ENCODE measurements at regions not wholly inside any gene's neighbourhood (a gene's known extent, or its start where the extent isn't known, plus 50 kb on each side); places are given as distances from the start of the nearest gene placed in this dataset.
"Not testable (repeated sequence)": the region's sequence is repeated elsewhere in the genome, so short reads cannot be mapped to it uniquely, and the experiment has no call there.

DNA sequence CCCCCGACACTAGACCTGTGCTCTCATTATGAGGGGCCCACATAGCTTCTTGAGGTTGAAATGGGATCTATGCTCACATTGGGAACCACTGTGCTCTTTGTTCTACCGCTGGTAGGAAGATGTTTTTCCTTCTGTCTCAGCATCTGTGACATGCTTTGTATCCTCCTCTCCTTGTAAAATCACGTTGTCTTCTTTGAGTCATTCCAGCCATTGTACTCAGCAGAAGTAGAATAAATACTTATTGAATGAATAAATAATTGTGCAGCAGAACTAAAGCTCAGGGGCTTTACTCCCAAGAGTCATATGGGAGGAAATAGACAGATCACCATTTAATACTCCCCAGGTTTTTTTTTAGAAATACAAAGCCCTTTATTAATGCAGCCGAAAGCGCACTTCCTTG is 66.3 kb upstream of the EDEM3 start:
- DNase-seq (ENCODE audit: low read depth, low spot score) = no peak

DNA sequence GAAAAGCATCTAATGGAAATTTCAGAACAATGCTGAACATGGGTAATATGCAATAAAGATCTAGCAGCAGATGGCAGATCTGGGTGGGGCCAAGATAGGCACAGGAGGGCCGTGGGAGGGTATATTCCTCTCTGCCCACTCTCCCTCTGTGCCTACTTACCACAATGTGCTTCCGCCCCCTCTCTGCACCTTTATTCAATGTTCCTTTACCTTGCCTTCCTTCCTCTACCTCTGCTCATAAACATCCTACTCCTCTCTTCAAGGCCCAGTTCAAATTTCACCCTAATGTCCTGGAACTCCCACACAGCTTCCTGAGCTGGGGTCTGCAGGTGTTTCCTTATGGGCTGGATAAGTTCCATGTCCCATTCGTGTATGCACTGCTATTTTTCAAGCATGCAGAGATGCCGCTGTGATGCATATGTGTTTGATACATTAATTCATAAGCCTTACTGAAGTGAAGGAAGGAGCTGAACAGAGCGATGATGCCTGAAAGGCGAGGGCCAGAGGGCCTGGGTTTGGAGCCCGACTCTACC is 65.6 kb upstream of the EDEM3 start:
- DNase-seq (ENCODE audit: low read depth, low spot score) = no peak

- no peak for DNase-seq (ENCODE audit: low read depth, low spot score)
Observed at GRCh38 chr1:184818646-184819045, 64.0 kb upstream of the EDEM3 start.

GRCh38 chr1:184817003-184817402 is 62.3 kb upstream of the EDEM3 start:
- DNase-seq (ENCODE audit: low read depth, low spot score) = not testable (repeated sequence)

DNA sequence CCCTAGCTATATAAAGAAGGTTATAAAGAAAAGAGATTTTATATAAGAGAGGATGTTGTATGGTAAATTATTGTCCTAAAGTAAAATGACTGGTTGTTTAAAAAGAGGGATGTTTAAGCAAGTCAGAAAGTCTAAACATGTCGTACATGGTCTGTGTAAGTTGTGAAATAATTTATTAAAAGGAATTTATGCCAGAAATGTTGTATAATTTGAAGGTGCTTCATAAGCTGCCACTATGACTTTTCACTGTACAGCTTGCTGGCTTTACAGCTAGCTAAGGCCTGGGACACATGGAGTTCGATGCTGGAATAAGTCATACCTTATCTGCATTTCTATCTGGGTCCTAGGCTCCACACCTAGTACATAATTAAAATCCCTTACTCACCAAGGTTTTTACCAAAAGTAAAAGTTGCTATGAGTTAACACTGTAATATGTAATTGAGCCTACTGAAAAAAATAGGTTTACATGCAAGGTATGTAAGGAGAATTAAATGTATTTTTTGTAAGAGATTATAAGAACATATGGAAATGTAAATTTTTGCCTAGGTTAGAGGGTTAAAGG is 59.0 kb upstream of the EDEM3 start:
- DNase-seq (ENCODE audit: low read depth, low spot score) = no peak

GRCh38 chr1:184811439-184812111 is 56.9 kb upstream of the EDEM3 start:
- DNase-seq (ENCODE audit: low read depth, low spot score) = no peak

- DNase-seq (ENCODE audit: low read depth, low spot score) = no peak
Observed at GRCh38 chr1:184810735-184811343, 56.2 kb upstream of the EDEM3 start.

DNA sequence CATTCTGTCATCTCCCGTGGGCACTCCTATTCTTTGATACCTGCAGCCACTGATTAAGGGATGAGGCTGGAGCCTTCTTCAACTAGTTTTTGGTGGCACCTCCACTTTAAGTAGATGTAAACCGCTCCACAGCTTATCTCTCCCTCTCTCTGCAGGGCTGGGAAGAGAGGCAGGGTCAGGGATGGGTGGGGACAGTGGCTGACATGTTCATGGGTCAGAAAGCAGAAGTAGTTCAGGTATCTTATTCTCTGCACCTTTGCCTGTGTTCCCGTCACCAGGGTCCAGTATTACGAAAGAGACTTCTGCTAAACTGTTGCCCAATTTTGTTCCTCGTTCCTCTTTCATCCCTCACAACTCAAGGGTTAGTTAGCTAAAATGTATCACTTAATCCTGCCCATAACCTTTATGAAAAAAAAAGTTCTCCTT is 51.7 kb upstream of the EDEM3 start:
- no peak for DNase-seq (ENCODE audit: low read depth, low spot score)

DNA sequence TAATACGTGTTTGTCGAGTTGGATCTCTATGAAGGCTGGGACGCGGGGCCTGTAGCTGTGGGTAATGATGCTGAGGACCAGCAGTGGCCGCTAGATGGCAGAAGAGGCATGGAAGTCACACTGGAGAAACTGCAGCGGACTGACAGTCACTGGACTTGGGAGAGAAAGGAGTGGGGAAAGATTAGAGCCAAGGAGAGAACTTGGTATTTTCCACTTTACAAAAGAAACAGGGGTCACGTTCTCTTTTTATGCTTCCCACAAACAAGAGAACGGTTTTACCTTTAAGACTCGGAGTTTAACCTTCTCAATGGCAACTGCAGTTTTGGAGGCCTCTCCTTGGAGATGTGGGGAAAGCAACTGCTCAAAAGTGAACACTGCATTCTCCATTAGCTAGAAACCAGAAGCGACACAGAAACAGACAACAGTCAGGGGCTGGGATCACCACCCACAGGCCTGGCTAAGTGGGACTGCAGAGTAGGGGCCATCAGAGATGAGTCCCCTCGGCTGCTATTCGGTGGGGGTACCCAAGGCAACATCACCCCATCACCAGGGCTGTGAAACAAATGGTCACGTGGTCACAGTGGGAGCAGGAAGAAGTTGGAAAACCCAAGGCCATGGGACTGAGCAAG is 51.1 kb upstream of the EDEM3 start:
- peak; percentile 44 for DNase-seq (ENCODE audit: low read depth, low spot score)

All from pulmonary artery endothelial cell (primary cell).